ENCODE measurements at regions not wholly inside any gene's neighbourhood (a gene's known extent, or its start where the extent isn't known, plus 50 kb on each side); places are given as distances from the start of the nearest gene placed in this dataset.

GRCh38 chr20:51104960-51105920 is 82.3 kb upstream of the KCNG1 start:
- Histone ChIP-seq H3K36me3 (replicated peaks in 1 of 2; ENCODE audit: control extremely low read depth in 1 of 2, control insufficient read depth in 1 of 2, extremely low read depth in 1 of 2, insufficient read depth in 2 of 2, low read length in 1 of 2) (no peaks in the 10 kb centered on the region), H4K20me1 (ENCODE audit: control insufficient read depth, insufficient read depth, low read length, poor library complexity, severe bottlenecking) (no peaks in the 10 kb centered on the region), H2AFZ (ENCODE audit: insufficient read depth, low read depth, low read length, poor library complexity, severe bottlenecking) (no peak overlapping the region), H3K79me2 (ENCODE audit: control insufficient read depth, insufficient read depth, low read length) (no peaks in the 10 kb centered on the region), H3K27me3 (replicated peaks in 1 of 4; ENCODE audit: control extremely low read depth in 1 of 4, control insufficient read depth in 3 of 4, insufficient read depth in 4 of 4, low read length in 3 of 4) (peaks cover 0 to 4% (median 0%) of the 10 kb centered on the region in 4 experiments), H3K4me1 (ENCODE audit: control insufficient read depth in 2 of 2, insufficient read depth in 2 of 2, low read length in 2 of 2) (peaks cover 39 to 46% of the 10 kb centered on the region in 2 donors), H3K4me3 (ENCODE audit: control extremely low read depth in 1 of 5, extremely low read depth in 1 of 5, insufficient read depth in 1 of 5, low read depth in 2 of 5, low read length in 4 of 5) (no peak overlapping the region), H3K4me2 (replicated peaks; ENCODE audit: low read depth, low read length, poor library complexity, severe bottlenecking) (no peak overlapping the region), H3K9me3 (ENCODE audit: control extremely low read depth in 1 of 3, control insufficient read depth in 2 of 3, insufficient read depth in 1 of 3, low read length in 2 of 3) (peaks cover 0 to 10% (median 0%) of the 10 kb centered on the region in 3 donors), H3K27ac (ENCODE audit: low read length in 2 of 2) (no peak overlapping the region), H3K9ac (ENCODE audit: low read length) (no peak overlapping the region)
- intact Hi-C loops (cut with micrococcal nuclease), result no loop called here
- TF ChIP-seq EZH2 (IDR thresholded peaks at IDR 0.05; ENCODE audit: borderline replicate concordance, insufficient read depth, low read depth, low read length, poor library complexity, severe bottlenecking), result no peak
- TF ChIP-seq CTCF (IDR thresholded peaks at IDR 0.05), result no peak
- H3K4me1 Mint-ChIP-seq, result peaks cover 37% of the 10 kb centered on the region
- H3K27ac Mint-ChIP-seq, result peak overlapping the region; percentile 43
- H3K4me3 Mint-ChIP-seq, result no peak overlapping the region
- DNase-seq, result no peak
- POLR2A ChIA-PET, result interaction anchor here (0.6 kb wide), 1 partner anchor 265 kb away, joined by 3 read pairs; no protein-coding TSS in a partner anchor
- CTCF ChIA-PET, result no interaction called here
- no peaks in the 10 kb centered on the region for H3K9me3 Mint-ChIP-seq (ENCODE audit: insufficient read depth)
- ATAC-seq (ENCODE audit: low read depth), result no peak
- H3K27me3 Mint-ChIP-seq, result no peaks in the 10 kb centered on the region
- 94% methylated on average over 3 of the region's 10 CpGs for WGBS (ENCODE audit: insufficient coverage)

- no peak for TF ChIP-seq CTCF (IDR thresholded peaks at IDR 0.05)
- TF ChIP-seq EZH2 (IDR thresholded peaks at IDR 0.05; ENCODE audit: borderline replicate concordance, insufficient read depth, low read depth, low read length, poor library complexity, severe bottlenecking), result no peak
- Mint-ChIP-seq H3K27me3 (no peaks in the 10 kb centered on the region), H3K27ac (peak overlapping the region; percentile 76), H3K4me1 (peaks cover 70% of the 10 kb centered on the region), H3K9me3 (ENCODE audit: insufficient read depth) (no peaks in the 10 kb centered on the region), H3K4me3 (peak overlapping the region; percentile 61)
- peaks cover 73 to 74% of the 10 kb centered on the region in 2 donors for H3K4me1 ChIP-seq (ENCODE audit: control insufficient read depth in 2 of 2, insufficient read depth in 2 of 2, low read length in 2 of 2)
- peak overlapping the region; percentile 63 for H3K4me2 ChIP-seq (replicated peaks; ENCODE audit: low read depth, low read length, poor library complexity, severe bottlenecking)
- H3K27me3 ChIP-seq (replicated peaks in 1 of 4; ENCODE audit: control extremely low read depth in 1 of 4, control insufficient read depth in 3 of 4, insufficient read depth in 4 of 4, low read length in 3 of 4), result no peaks in the 10 kb centered on the region
- peak overlapping the region; percentile 28 for H3K9ac ChIP-seq (ENCODE audit: low read length)
- peak overlapping the region; percentile 18 for H2AFZ ChIP-seq (ENCODE audit: insufficient read depth, low read depth, low read length, poor library complexity, severe bottlenecking)
- CTCF ChIA-PET, result interaction anchor here (1.2 kb wide), 1 partner anchor 18 kb away, joined by 3 read pairs; no protein-coding TSS in a partner anchor
- no peak for ATAC-seq (ENCODE audit: low read depth)
- DNase-seq, result no peak
- no CpG with 5 or more reads among the region's 2 CpGs for WGBS (ENCODE audit: insufficient coverage)
- no peaks in the 10 kb centered on the region for H3K36me3 ChIP-seq (replicated peaks in 1 of 2; ENCODE audit: control extremely low read depth in 1 of 2, control insufficient read depth in 1 of 2, extremely low read depth in 1 of 2, insufficient read depth in 2 of 2, low read length in 1 of 2)
- H3K27ac ChIP-seq (ENCODE audit: low read length in 2 of 2), result peak overlapping the region; percentile 27 to 74
- peaks cover 0 to 10% (median 0%) of the 10 kb centered on the region in 3 donors for H3K9me3 ChIP-seq (ENCODE audit: control extremely low read depth in 1 of 3, control insufficient read depth in 2 of 3, insufficient read depth in 1 of 3, low read length in 2 of 3)
- no peaks in the 10 kb centered on the region for H3K79me2 ChIP-seq (ENCODE audit: control insufficient read depth, insufficient read depth, low read length)
- H4K20me1 ChIP-seq (ENCODE audit: control insufficient read depth, insufficient read depth, low read length, poor library complexity, severe bottlenecking), result no peaks in the 10 kb centered on the region
- peak overlapping the region in 2 of 5 experiments; percentile 5 to 11 for H3K4me3 ChIP-seq (ENCODE audit: control extremely low read depth in 1 of 5, extremely low read depth in 1 of 5, insufficient read depth in 1 of 5, low read depth in 2 of 5, low read length in 4 of 5)
- POLR2A ChIA-PET, result interaction anchor here (0.6 to 0.7 kb wide), 2 partner anchors 65 to 87 kb away, joined by 3 to 4 read pairs; no protein-coding TSS in a partner anchor
- intact Hi-C loops (cut with micrococcal nuclease), result no loop called here
Measured at GRCh38 chr20:51100617-51101016, 77.7 kb upstream of the KCNG1 start.
